Mesendoderm (in vitro differentiated cells): ENCODE measurements at regions not wholly inside any gene's neighbourhood (a gene's known extent, or its start where the extent isn't known, plus 50 kb on each side); places are given as distances from the start of the nearest gene placed in this dataset.
"Not testable (repeated sequence)": the region's sequence is repeated elsewhere in the genome, so short reads cannot be mapped to it uniquely, and the experiment has no call there.

ENCODE experiments used
- DNase-seq: peaks from one replicate; pipeline ENCODE4 v3.0.0; 2013
- H2AK5ac ChIP-seq: 2 replicates; pipeline ENCODE4 v1.6.1; 2013; ENCODE audit warnings: low read length, inconsistent platforms
- H2BK120ac ChIP-seq: 2 replicates; pipeline ENCODE4 v1.6.1; 2013; ENCODE audit warnings: low read depth, mild to moderate bottlenecking, low read length, moderate library complexity, mixed read lengths
- H2BK15ac ChIP-seq: replicated peaks from 2 replicates; pipeline ENCODE4 v1.6.1; 2013; ENCODE audit warnings: low read depth, mild to moderate bottlenecking, moderate library complexity
- H2BK5ac ChIP-seq: 2 replicates; pipeline ENCODE4 v1.6.1; 2013; ENCODE audit warnings: low read length, inconsistent platforms
- H3K18ac ChIP-seq: 2 replicates; pipeline ENCODE4 v1.6.1; 2013; ENCODE audit warnings: mild to moderate bottlenecking, low read length, mixed read lengths
- H3K23ac ChIP-seq: one replicate; pipeline ENCODE4 v1.6.1; 2013; ENCODE audit warnings: low read length
- H3K27ac ChIP-seq: 2 replicates; pipeline ENCODE4 v1.5.1; 2013; ENCODE audit warnings: low read depth, mild to moderate bottlenecking, inconsistent platforms, low read length, moderate library complexity
- H3K27me3 ChIP-seq: 2 replicates; pipeline ENCODE4 v1.6.1; 2013; ENCODE audit warnings: low read length, control low read depth, mild to moderate bottlenecking, inconsistent platforms; ENCODE audit not compliant: insufficient read depth, poor library complexity
- H3K36me3 ChIP-seq: 2 replicates; pipeline ENCODE4 v1.6.1; 2013; ENCODE audit warnings: low read length, inconsistent platforms; ENCODE audit not compliant: control insufficient read depth, insufficient read depth
- H3K4ac ChIP-seq: one replicate; pipeline ENCODE4 v1.6.1; 2013; ENCODE audit warnings: low read depth, mild to moderate bottlenecking, low read length, moderate library complexity
- H3K4me1 ChIP-seq: 2 replicates; pipeline ENCODE4 v1.6.1; 2013; ENCODE audit warnings: low read depth, low read length, inconsistent platforms; ENCODE audit not compliant: control insufficient read depth
- H3K4me2 ChIP-seq: 2 replicates; pipeline ENCODE4 v1.6.1; 2013; ENCODE audit warnings: low read length
- H3K4me3 ChIP-seq: 2 replicates; pipeline ENCODE4 v1.5.1; 2013; ENCODE audit warnings: mild to moderate bottlenecking, low read length
- H3K56ac ChIP-seq: one replicate; pipeline ENCODE4 v1.6.1; 2013; ENCODE audit warnings: low read length
- H3K79me1 ChIP-seq: 2 replicates; pipeline ENCODE4 v1.6.1; 2013; ENCODE audit warnings: low read length, inconsistent platforms
- H3K79me2 ChIP-seq: 2 replicates; pipeline ENCODE4 v1.6.1; 2013; ENCODE audit warnings: mild to moderate bottlenecking, low read length; ENCODE audit not compliant: control insufficient read depth, insufficient read depth
- H3K9ac ChIP-seq: 2 replicates; pipeline ENCODE4 v1.6.1; 2013; ENCODE audit warnings: low read length, inconsistent platforms
- H4K5ac ChIP-seq: one replicate; pipeline ENCODE4 v1.6.1; 2013; ENCODE audit warnings: low read length
- H4K8ac ChIP-seq: one replicate; pipeline ENCODE4 v1.6.1; 2013; ENCODE audit warnings: low read depth, mild to moderate bottlenecking, control low read depth, low read length, moderate library complexity
- WGBS: extraction: QIAGEN DNeasy Blood & Tissue Kit; methylation state at CpG from one replicate; pipeline ENCODE4 v1.1.7; 2013; ENCODE audit warnings: low lambda C conversion rate, missing lambda C conversion rate; ENCODE audit not compliant: insufficient coverage; ENCODE audit errors: extremely low coverage; 5-methylcytosine and 5-hydroxymethylcytosine counted together

- H3K18ac ChIP-seq, H3K4me3 ChIP-seq, H3K4me2 ChIP-seq, DNase-seq, H3K56ac ChIP-seq, H2BK120ac ChIP-seq, H3K4ac ChIP-seq, H4K8ac ChIP-seq, H4K5ac ChIP-seq, H3K4me1 ChIP-seq, H3K23ac ChIP-seq, H3K27me3 ChIP-seq, H2AK5ac ChIP-seq, H2BK15ac ChIP-seq, H3K27ac ChIP-seq, H3K79me2 ChIP-seq, H2BK5ac ChIP-seq, H3K9ac ChIP-seq, H3K36me3 ChIP-seq, H3K79me1 ChIP-seq: not testable (repeated sequence)
Measured at GRCh38 chr16:29270923-29271322, 135.6 kb downstream of the NPIPB11 start.

- not testable (repeated sequence) for H3K4ac ChIP-seq, H3K4me2 ChIP-seq, H3K27me3 ChIP-seq, H3K79me1 ChIP-seq, H2BK15ac ChIP-seq, H3K56ac ChIP-seq, H3K4me3 ChIP-seq, H2BK5ac ChIP-seq, DNase-seq, H3K36me3 ChIP-seq, H4K8ac ChIP-seq, H3K27ac ChIP-seq, H2BK120ac ChIP-seq, H2AK5ac ChIP-seq, H3K79me2 ChIP-seq, H3K4me1 ChIP-seq, H3K18ac ChIP-seq, H3K9ac ChIP-seq, H4K5ac ChIP-seq, H3K23ac ChIP-seq
Measured at GRCh38 chr16:29270033-29270432, 136.5 kb downstream of the NPIPB11 start.

GRCh38 chr16:29269192-29269811 lies 137.2 kb downstream of the NPIPB11 start:
- not testable (repeated sequence) for H3K9ac ChIP-seq, H3K79me1 ChIP-seq, H3K23ac ChIP-seq, H3K18ac ChIP-seq, H3K56ac ChIP-seq, H3K79me2 ChIP-seq, H3K27me3 ChIP-seq, H2AK5ac ChIP-seq, H3K4me2 ChIP-seq, H3K36me3 ChIP-seq, H3K4me3 ChIP-seq, H2BK120ac ChIP-seq, H4K5ac ChIP-seq, DNase-seq, H3K4ac ChIP-seq, H2BK5ac ChIP-seq, H3K4me1 ChIP-seq, H2BK15ac ChIP-seq, H4K8ac ChIP-seq, H3K27ac ChIP-seq
- no CpG with 5 or more reads among the region's 10 CpGs for WGBS

GRCh38 chr16:29268785-29269191 lies 137.7 kb downstream of the NPIPB11 start:
- H3K4ac ChIP-seq, H3K27ac ChIP-seq: not testable (repeated sequence)

GRCh38 chr16:29268348-29268747 lies 138.2 kb downstream of the NPIPB11 start:
- not testable (repeated sequence) for H3K36me3 ChIP-seq, DNase-seq, H2BK120ac ChIP-seq, H2AK5ac ChIP-seq, H3K79me1 ChIP-seq, H4K8ac ChIP-seq, H4K5ac ChIP-seq, H3K23ac ChIP-seq, H3K27ac ChIP-seq, H3K27me3 ChIP-seq, H2BK15ac ChIP-seq, H3K56ac ChIP-seq, H3K79me2 ChIP-seq, H3K4ac ChIP-seq, H3K4me1 ChIP-seq, H2BK5ac ChIP-seq, H3K18ac ChIP-seq, H3K9ac ChIP-seq, H3K4me2 ChIP-seq, H3K4me3 ChIP-seq
- no CpG with 5 or more reads among the region's 14 CpGs for WGBS

More at GRCh38 chr16:29268785-29269191, 137.7 kb downstream of the NPIPB11 start:
- WGBS, result no CpG with 5 or more reads among the region's 6 CpGs
- not testable (repeated sequence) for H3K23ac ChIP-seq, H3K9ac ChIP-seq, H3K36me3 ChIP-seq, H3K18ac ChIP-seq, H2BK5ac ChIP-seq, H3K4me3 ChIP-seq, H4K8ac ChIP-seq, H3K56ac ChIP-seq, H3K27me3 ChIP-seq, H3K79me2 ChIP-seq, H4K5ac ChIP-seq, H3K4me2 ChIP-seq, H2AK5ac ChIP-seq, H2BK15ac ChIP-seq, H3K4me1 ChIP-seq, H3K79me1 ChIP-seq, H2BK120ac ChIP-seq, DNase-seq

- H4K5ac ChIP-seq, H2BK15ac ChIP-seq, H3K23ac ChIP-seq, H2BK120ac ChIP-seq, H2AK5ac ChIP-seq, H3K56ac ChIP-seq, H4K8ac ChIP-seq, H3K9ac ChIP-seq, H3K27ac ChIP-seq, H3K79me1 ChIP-seq, H2BK5ac ChIP-seq, DNase-seq, H3K4me1 ChIP-seq, H3K36me3 ChIP-seq, H3K27me3 ChIP-seq, H3K79me2 ChIP-seq, H3K4ac ChIP-seq, H3K18ac ChIP-seq, H3K4me2 ChIP-seq, H3K4me3 ChIP-seq: not testable (repeated sequence)
- no CpG with 5 or more reads among the region's 6 CpGs for WGBS
Measured at GRCh38 chr16:29267891-29268290, 138.6 kb downstream of the NPIPB11 start.
